ENCODE measurements at regions not wholly inside any gene's neighbourhood (a gene's known extent, or its start where the extent isn't known, plus 50 kb on each side); places are given as distances from the start of the nearest gene placed in this dataset.

DNA sequence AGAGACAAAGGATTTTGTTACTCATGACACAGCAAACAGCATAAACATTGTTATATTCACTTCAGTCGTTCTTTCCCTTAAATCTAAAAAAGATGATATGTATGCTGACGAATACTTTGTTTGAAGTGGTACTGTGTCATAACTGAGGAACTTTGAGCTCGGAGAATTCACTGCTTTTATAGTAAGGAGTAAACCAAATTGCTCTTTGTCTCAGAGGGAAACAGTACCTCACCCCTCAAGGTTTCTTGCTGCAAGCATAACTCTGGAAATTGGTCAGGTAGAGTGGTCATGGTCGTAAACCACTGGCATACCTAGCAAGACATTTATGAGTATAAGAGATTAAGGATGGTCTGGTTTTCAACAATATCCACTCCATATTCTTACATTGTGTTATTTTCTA, 160.2 kb upstream of the OR4E1 start:
- TF ChIP-seq, protein P1, sequence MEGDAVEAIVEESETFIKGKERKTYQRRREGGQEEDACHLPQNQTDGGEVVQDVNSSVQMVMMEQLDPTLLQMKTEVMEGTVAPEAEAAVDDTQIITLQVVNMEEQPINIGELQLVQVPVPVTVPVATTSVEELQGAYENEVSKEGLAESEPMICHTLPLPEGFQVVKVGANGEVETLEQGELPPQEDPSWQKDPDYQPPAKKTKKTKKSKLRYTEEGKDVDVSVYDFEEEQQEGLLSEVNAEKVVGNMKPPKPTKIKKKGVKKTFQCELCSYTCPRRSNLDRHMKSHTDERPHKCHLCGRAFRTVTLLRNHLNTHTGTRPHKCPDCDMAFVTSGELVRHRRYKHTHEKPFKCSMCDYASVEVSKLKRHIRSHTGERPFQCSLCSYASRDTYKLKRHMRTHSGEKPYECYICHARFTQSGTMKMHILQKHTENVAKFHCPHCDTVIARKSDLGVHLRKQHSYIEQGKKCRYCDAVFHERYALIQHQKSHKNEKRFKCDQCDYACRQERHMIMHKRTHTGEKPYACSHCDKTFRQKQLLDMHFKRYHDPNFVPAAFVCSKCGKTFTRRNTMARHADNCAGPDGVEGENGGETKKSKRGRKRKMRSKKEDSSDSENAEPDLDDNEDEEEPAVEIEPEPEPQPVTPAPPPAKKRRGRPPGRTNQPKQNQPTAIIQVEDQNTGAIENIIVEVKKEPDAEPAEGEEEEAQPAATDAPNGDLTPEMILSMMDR (IDR thresholded peaks at IDR 0.05), result no peak
- TF ChIP-seq POLR2A (IDR thresholded peaks at IDR 0.05), result no peak
- TF ChIP-seq POLR2AphosphoS5 (IDR thresholded peaks at IDR 0.05), result no peak
